Nephron progenitor cell (in vitro differentiated cells): ENCODE measurements at regions not wholly inside any gene's neighbourhood (a gene's known extent, or its start where the extent isn't known, plus 50 kb on each side); places are given as distances from the start of the nearest gene placed in this dataset.

ENCODE experiments used
- DNase-seq: peaks from one replicate; pipeline ENCODE4 v3.0.0; 2021
- H3K27ac Mint-ChIP-seq: 2 replicates; pipeline ENCODE4 v1.8.0; 2021; ENCODE audit warnings: mild to moderate bottlenecking, moderate library complexity, mixed read lengths
- H3K27me3 Mint-ChIP-seq: 2 replicates; pipeline ENCODE4 v1.8.0; 2021; ENCODE audit warnings: mild to moderate bottlenecking, low read depth, mixed read lengths; ENCODE audit not compliant: poor library complexity
- H3K36me3 Mint-ChIP-seq: 2 replicates; pipeline ENCODE4 v1.8.0; 2021; ENCODE audit warnings: low read depth, mixed read lengths
- H3K4me1 Mint-ChIP-seq: 2 replicates; pipeline ENCODE4 v1.8.0; 2021; ENCODE audit warnings: mixed read lengths
- H3K4me3 Mint-ChIP-seq: 2 replicates; pipeline ENCODE4 v1.8.0; 2021; ENCODE audit warnings: mild to moderate bottlenecking, moderate library complexity, mixed read lengths
- H3K9me3 Mint-ChIP-seq: 2 replicates; pipeline ENCODE4 v1.8.0; 2021; ENCODE audit warnings: mild to moderate bottlenecking, moderate library complexity, mixed read lengths
- TF ChIP-seq, protein P1 (sequence below): fragments of 200-600 bp; sonication (generic); IDR thresholded peaks from 2 replicates; pipeline ENCODE4 v1.5.0; 2021; ENCODE audit warnings: antibody characterized with exemption

- Mint-ChIP-seq H3K4me3 (no peak overlapping the region), H3K27me3 (peaks cover 7% of the 10 kb centered on the region), H3K9me3 (no peaks in the 10 kb centered on the region), H3K4me1 (no peaks in the 10 kb centered on the region), H3K27ac (no peak overlapping the region), H3K36me3 (no peaks in the 10 kb centered on the region)
- DNase-seq = no peak
- TF ChIP-seq, protein P1, sequence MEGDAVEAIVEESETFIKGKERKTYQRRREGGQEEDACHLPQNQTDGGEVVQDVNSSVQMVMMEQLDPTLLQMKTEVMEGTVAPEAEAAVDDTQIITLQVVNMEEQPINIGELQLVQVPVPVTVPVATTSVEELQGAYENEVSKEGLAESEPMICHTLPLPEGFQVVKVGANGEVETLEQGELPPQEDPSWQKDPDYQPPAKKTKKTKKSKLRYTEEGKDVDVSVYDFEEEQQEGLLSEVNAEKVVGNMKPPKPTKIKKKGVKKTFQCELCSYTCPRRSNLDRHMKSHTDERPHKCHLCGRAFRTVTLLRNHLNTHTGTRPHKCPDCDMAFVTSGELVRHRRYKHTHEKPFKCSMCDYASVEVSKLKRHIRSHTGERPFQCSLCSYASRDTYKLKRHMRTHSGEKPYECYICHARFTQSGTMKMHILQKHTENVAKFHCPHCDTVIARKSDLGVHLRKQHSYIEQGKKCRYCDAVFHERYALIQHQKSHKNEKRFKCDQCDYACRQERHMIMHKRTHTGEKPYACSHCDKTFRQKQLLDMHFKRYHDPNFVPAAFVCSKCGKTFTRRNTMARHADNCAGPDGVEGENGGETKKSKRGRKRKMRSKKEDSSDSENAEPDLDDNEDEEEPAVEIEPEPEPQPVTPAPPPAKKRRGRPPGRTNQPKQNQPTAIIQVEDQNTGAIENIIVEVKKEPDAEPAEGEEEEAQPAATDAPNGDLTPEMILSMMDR = no peak
Measured at GRCh38 chr5:103467831-103468230, 94.8 kb downstream of the NUDT12 start.

DNA sequence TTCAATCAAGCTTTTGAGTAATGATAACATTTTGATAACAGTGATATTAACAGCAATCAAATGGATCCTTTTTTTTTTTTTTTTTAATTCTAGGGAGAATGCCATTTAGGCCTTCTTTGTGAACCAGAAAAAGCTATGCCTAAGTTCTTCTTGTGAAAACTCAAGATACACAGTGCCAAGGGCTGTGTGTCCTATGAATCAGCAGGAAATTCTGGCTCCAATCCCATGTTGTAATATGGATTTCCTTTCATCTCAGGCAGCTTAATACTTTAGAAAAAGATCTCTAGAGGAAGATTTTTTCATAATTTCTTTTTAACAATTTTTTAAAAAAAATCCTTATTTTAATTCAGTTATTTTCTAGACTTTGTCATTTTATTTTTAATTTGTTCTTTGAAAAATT, 96.1 kb downstream of the NUDT12 start:
- TF ChIP-seq, protein P1 = no peak
- no peaks in the 10 kb centered on the region for H3K36me3 Mint-ChIP-seq

DNA sequence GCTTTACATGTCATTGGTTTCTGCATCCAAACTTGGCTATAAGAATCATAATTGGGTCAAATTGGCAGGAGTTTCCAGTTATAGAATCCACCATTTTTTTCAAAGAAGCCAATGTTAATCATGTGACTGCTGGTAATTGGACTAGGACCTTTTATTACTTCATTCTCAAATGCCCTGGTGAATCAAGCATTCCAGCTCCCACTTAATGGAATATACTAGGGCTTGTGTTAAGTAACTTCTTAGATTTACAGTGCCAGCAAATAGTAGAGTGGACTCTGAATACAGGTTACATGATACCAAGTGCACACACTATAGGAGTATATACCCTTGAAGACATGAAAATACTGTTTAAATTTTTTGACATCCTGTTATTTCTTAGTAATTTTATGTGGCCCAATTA, 96.7 kb downstream of the NUDT12 start:
- no peaks in the 10 kb centered on the region for H3K9me3 Mint-ChIP-seq

More for the DNA sequence above, 96.1 kb downstream of the NUDT12 start:
- no peak overlapping the region for H3K4me3 Mint-ChIP-seq
- no peak overlapping the region for H3K27ac Mint-ChIP-seq
- no peaks in the 10 kb centered on the region for H3K9me3 Mint-ChIP-seq
- H3K27me3 Mint-ChIP-seq = peaks cover 12% of the 10 kb centered on the region
- DNase-seq = no peak
- no peaks in the 10 kb centered on the region for H3K4me1 Mint-ChIP-seq

GRCh38 chr5:103464835-103465484, 97.6 kb downstream of the NUDT12 start:
- TF ChIP-seq, protein P1 = no peak
- Mint-ChIP-seq H3K36me3 (no peaks in the 10 kb centered on the region), H3K4me1 (no peaks in the 10 kb centered on the region), H3K4me3 (no peak overlapping the region), H3K27ac (no peak overlapping the region), H3K9me3 (no peaks in the 10 kb centered on the region), H3K27me3 (peaks cover 14% of the 10 kb centered on the region)
- no peak for DNase-seq

More for the DNA sequence above, 96.7 kb downstream of the NUDT12 start:
- H3K27me3 Mint-ChIP-seq = peaks cover 14% of the 10 kb centered on the region
- TF ChIP-seq, protein P1 = no peak
- H3K4me3 Mint-ChIP-seq = no peak overlapping the region
- no peaks in the 10 kb centered on the region for H3K4me1 Mint-ChIP-seq
- no peak for DNase-seq
- H3K27ac Mint-ChIP-seq = no peak overlapping the region
- no peaks in the 10 kb centered on the region for H3K36me3 Mint-ChIP-seq

GRCh38 chr5:103463261-103463660, 99.3 kb downstream of the NUDT12 start:
- Mint-ChIP-seq H3K4me3 (no peak overlapping the region), H3K27ac (no peak overlapping the region), H3K4me1 (no peaks in the 10 kb centered on the region), H3K36me3 (no peaks in the 10 kb centered on the region), H3K27me3 (peaks cover 14% of the 10 kb centered on the region), H3K9me3 (no peaks in the 10 kb centered on the region)
- TF ChIP-seq, protein P1 = no peak
- no peak for DNase-seq

DNA sequence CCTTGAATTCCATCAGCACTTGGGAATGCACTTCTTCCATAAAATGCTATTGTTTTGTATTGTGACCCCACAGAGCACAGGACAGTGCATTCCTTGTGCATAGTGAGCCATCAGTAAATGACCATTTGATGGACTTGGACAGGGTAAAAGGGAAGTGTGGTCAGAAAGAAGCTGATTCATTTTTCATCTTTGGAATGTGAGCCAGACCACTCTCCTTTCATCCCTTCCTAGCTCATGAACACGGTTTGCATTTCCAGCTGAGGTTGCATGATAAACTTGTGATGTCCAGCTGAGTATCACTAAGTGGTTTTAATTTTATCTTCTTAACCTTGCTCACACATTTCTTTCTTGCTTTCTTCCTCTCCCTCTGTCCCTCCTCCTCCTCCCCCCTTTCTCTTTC, 101.3 kb downstream of the NUDT12 start:
- TF ChIP-seq, protein P1 = no peak
- Mint-ChIP-seq H3K27ac (no peak overlapping the region), H3K36me3 (no peaks in the 10 kb centered on the region), H3K4me1 (no peaks in the 10 kb centered on the region), H3K4me3 (no peak overlapping the region), H3K27me3 (peaks cover 19% of the 10 kb centered on the region), H3K9me3 (no peaks in the 10 kb centered on the region)
- no peak for DNase-seq
